ENCODE measurements at regions not wholly inside any gene's neighbourhood (a gene's known extent, or its start where the extent isn't known, plus 50 kb on each side); places are given as distances from the start of the nearest gene placed in this dataset.

DNA sequence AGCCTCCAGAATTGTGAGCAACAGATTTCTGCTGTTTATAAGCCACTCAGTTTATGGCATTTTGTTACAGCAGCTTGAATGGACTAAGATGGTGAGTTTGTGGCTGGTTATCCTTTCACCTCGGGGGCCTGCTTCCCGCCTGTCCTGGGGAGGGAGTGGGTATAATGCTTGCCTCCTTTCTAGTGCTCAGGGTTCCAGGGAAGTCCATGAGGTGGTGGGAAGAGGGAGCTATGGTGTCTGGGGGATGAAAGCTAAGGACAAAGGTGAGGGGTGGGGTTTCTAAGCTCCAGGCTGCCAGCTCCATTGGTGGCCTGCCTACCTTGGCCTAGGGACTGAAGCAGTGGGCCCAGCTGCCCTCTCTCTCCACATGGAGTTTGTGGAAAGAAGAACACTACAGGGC is 50.2 kb upstream of the SDK2 start:
- Histone ChIP-seq H3K9ac (ENCODE audit: low read length) (no peak overlapping the region), H3K9me2 (replicated peaks; ENCODE audit: insufficient read depth, low read length) (no peaks in the 10 kb centered on the region), H3K4me1 (ENCODE audit: low read length) (no peaks in the 10 kb centered on the region), H2AFZ (ENCODE audit: low read length) (no peak overlapping the region), H3K4me2 (ENCODE audit: low read depth, low read length) (no peak overlapping the region), H3K4me3 (ENCODE audit: low read length) (no peak overlapping the region), H3K36me3 (replicated peaks; ENCODE audit: insufficient read depth, low read length) (no peaks in the 10 kb centered on the region), H3F3A (ENCODE audit: insufficient read depth, low read length) (no peaks in the 10 kb centered on the region), H3K27ac (ENCODE audit: low read length) (no peak overlapping the region), H4K20me1 (ENCODE audit: insufficient read depth, low read length) (no peaks in the 10 kb centered on the region), H3K9me3 (replicated peaks; ENCODE audit: insufficient read depth, low read length) (no peaks in the 10 kb centered on the region), H3K27me3 (replicated peaks; ENCODE audit: insufficient read depth, low read length) (peaks cover 69% of the 10 kb centered on the region), H3K79me2 (ENCODE audit: low read length) (no peaks in the 10 kb centered on the region)
- TF ChIP-seq EZH2 (optimal IDR thresholded peaks at IDR 0.05; ENCODE audit: low read depth, low read length) (no peak), CTCF (IDR thresholded peaks at IDR 0.05; ENCODE audit: low read length) (no peak), EZH2phosphoT487 (IDR thresholded peaks at IDR 0.05; ENCODE audit: low read length) (no peak)
- DNase-seq = no peak

DNA sequence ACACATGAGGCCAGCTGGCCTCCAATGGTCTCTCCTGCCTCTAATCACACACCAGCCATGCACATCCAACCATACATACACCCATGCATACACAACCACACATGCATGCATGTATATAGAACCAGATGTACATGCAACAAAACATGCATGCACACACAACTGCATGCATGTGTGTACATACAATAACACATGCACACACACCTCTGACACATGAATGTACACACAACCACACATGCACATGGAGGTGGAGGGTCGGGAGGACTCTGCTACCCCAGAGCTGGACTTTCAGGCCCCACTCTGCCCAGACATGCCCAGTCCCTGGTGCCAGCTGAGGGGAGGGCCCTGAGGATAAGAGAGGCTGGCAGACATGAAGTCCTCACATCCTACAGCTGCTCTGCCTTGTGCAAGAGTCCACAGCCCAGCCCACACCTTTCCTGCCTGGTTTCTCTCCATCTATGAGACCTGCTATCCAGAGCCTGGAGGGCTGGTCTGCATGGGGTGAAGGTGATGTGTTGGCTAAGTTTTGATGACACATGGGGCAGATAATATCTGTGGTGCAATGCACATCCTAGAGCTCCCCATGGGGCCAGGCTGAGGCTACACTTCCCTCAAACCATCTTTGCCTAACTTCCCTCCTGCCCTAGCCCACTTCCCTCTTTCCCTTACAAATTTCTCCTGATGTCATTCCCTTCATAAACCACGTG is 50.9 kb upstream of the SDK2 start:
- H3K36me3 ChIP-seq (replicated peaks; ENCODE audit: insufficient read depth, low read length) = no peaks in the 10 kb centered on the region
- H3K4me3 ChIP-seq (ENCODE audit: low read length) = no peak overlapping the region
- H4K20me1 ChIP-seq (ENCODE audit: insufficient read depth, low read length) = no peaks in the 10 kb centered on the region
- H3K79me2 ChIP-seq (ENCODE audit: low read length) = no peaks in the 10 kb centered on the region
- peaks cover 67% of the 10 kb centered on the region for H3K27me3 ChIP-seq (replicated peaks; ENCODE audit: insufficient read depth, low read length)
- H2AFZ ChIP-seq (ENCODE audit: low read length) = no peak overlapping the region
- no peaks in the 10 kb centered on the region for H3K9me2 ChIP-seq (replicated peaks; ENCODE audit: insufficient read depth, low read length)
- no peak overlapping the region for H3K4me2 ChIP-seq (ENCODE audit: low read depth, low read length)
- H3K9me3 ChIP-seq (replicated peaks; ENCODE audit: insufficient read depth, low read length) = no peaks in the 10 kb centered on the region
- TF ChIP-seq EZH2phosphoT487 (IDR thresholded peaks at IDR 0.05; ENCODE audit: low read length) (no peak), CTCF (IDR thresholded peaks at IDR 0.05; ENCODE audit: low read length) (no peak)
- H3F3A ChIP-seq (ENCODE audit: insufficient read depth, low read length) = no peaks in the 10 kb centered on the region
- no peak overlapping the region for H3K27ac ChIP-seq (ENCODE audit: low read length)
- no peaks in the 10 kb centered on the region for H3K4me1 ChIP-seq (ENCODE audit: low read length)
- DNase-seq = no peak
- H3K9ac ChIP-seq (ENCODE audit: low read length) = no peak overlapping the region

- Histone ChIP-seq H3K4me2 (ENCODE audit: low read depth, low read length) (no peak overlapping the region), H3K79me2 (ENCODE audit: low read length) (no peaks in the 10 kb centered on the region), H3K9ac (ENCODE audit: low read length) (no peak overlapping the region), H3K36me3 (replicated peaks; ENCODE audit: insufficient read depth, low read length) (no peaks in the 10 kb centered on the region), H3K9me2 (replicated peaks; ENCODE audit: insufficient read depth, low read length) (no peaks in the 10 kb centered on the region), H3F3A (ENCODE audit: insufficient read depth, low read length) (no peaks in the 10 kb centered on the region), H3K27me3 (replicated peaks; ENCODE audit: insufficient read depth, low read length) (peaks cover 67% of the 10 kb centered on the region), H4K20me1 (ENCODE audit: insufficient read depth, low read length) (no peaks in the 10 kb centered on the region), H3K27ac (ENCODE audit: low read length) (no peak overlapping the region), H2AFZ (ENCODE audit: low read length) (no peak overlapping the region), H3K4me3 (ENCODE audit: low read length) (no peak overlapping the region), H3K9me3 (replicated peaks; ENCODE audit: insufficient read depth, low read length) (no peaks in the 10 kb centered on the region), H3K4me1 (ENCODE audit: low read length) (no peaks in the 10 kb centered on the region)
- TF ChIP-seq EZH2phosphoT487 (IDR thresholded peaks at IDR 0.05; ENCODE audit: low read length) (no peak), EZH2 (optimal IDR thresholded peaks at IDR 0.05; ENCODE audit: low read depth, low read length) (no peak), CTCF (IDR thresholded peaks at IDR 0.05; ENCODE audit: low read length) (no peak)
- DNase-seq = no peak
Measured at GRCh38 chr17:73696251-73696650, 52.0 kb upstream of the SDK2 start.

All from MM.1S (cell line).